HG03354 (cell line): ENCODE measurements at regions not wholly inside any gene's neighbourhood (a gene's known extent, or its start where the extent isn't known, plus 50 kb on each side); places are given as distances from the start of the nearest gene placed in this dataset.

ENCODE experiments used
- ATAC-seq: cut with Tn5 transposase; IDR thresholded peaks from one replicate; pipeline ENCODE4 v1.9.1; 2021; ENCODE audit warnings: mild to moderate bottlenecking; ENCODE audit not compliant: unreplicated experiment, poor library complexity, severe bottlenecking

DNA sequence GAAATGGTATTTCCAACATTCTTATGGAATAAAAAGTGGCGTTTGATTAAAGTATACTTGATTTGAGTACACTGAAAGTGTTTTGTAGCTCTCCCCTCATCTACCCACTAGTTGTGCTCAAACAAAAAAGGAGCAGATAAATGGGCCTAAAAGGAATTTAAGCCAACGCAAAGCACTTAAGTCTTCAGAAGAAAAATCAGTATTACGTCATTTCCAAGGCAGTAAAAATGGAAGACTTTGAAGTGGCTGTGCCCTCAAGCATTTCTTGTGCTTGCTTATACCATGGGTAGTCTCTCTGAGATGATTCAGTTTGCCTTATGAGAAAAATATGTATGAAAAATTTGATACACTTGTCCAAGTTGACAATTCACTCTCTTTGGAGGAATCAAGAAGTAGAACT is 279.9 kb upstream of the CD180 start:
- no peak for ATAC-seq

DNA sequence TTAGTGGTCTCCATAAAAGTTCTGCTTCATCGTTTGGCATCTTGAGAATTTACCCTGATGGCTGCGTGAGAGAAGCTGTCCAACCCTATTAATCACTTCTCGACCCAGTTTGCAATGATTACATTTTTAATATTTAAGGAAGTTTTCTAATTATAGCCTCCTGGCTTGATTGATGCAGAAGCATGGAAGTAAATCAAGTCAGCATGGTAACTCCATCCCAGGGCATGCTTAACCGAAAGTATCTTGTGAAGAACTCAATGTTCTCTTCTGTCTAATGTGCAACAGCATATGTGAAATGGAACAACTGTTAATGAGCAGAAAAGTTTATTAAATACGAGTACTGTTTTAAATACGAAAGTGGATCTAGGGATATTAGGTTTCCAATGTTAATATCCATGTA is 278.9 kb upstream of the CD180 start:
- no peak for ATAC-seq

DNA sequence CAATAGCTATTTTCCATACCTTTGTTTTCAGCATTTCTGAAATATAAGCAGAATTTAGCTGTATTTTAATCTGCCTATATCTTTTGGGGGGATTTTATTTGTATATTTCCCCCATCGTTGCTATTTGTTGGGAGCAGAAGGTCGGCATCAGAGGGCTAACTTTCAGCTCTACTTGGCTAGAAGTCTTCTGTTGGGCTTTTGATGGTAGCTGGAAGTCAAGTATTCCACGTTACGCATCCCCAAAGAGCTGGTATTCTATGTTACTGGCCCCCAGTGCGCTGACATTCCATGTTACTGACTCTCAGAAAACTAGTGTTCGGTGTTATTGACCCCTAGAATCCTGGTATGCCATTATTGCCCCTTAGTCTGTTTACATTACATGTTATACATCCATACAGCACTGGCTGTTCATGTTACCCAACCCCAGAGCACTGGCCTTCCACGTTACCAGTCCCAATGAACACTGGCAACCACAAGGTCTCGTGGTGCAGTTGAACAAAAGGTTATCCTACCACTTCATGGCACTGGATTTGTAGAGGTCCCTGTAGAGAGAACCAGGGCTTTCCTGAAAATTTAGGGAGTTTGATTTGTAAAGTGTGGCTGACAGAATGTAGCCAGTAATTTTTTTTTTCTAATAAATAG is 278.1 kb upstream of the CD180 start:
- ATAC-seq, result no peak

DNA sequence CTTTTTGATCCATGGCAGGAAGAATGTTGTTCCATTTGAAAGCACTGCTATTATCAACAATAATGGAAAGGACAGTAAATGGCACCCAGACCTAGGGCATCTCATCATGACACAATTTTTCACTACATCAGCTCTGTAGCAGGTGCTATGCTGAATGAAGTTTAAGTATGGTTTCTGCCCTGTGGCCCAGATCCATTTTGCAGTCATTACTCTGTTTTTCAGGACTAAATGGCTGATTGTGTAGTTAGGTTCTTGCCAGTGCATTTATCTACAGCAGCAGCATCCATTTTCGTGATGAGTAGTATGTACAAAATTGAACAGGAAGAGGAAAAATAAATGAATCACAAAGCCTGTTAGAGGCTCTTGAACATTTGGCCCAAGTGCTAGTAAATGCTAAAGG is 270.5 kb upstream of the CD180 start:
- no peak for ATAC-seq

DNA sequence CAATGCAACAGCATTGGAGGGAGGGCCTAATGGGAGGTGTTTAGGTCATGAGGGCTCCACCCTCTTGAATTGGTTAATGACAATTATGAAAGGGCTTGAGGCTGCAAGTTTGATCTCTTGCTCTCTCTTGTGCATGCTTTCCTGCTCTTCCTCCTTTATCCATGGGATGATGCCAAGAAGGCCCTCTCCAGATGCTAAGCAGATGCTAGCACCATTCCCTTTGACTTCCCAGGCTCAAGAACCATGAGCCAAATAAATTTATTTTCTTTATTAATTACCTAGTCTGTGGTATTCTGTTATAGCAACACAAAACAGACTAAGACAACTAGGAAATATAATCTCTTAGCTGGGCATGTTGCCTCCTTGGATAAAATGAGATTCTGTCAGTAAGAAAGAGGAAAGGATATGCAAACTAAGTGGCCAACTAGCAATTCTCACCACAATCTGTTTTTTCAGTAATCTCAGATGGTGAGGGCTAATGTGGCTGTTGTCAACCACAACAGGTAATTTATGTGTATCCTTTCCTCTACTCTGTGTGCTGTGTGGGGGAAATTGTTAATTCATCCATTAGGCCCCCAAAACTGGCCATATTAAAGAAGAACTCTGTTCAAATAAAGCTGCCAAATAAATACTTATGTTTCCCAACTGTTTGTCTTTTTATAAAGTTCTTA is 269.1 kb upstream of the CD180 start:
- no peak for ATAC-seq

DNA sequence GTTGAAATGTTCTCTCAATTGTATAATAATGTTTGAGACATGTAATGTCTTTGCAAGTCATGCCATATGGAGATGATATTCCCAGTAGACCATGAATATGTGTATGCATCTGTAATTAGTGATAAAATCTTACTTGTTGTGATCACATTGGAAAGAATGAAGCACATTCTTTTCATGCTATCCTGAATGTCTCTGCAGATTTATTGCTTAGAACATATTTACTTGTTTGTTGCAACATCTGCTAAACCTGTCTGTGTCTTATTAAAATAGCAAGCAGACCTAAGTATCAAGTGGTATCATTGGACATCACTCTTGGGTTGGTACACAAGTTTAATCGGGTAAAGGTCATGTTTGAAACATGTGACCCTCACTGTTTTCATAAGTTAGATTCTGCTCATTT is 265.5 kb upstream of the CD180 start:
- ATAC-seq, result no peak

DNA sequence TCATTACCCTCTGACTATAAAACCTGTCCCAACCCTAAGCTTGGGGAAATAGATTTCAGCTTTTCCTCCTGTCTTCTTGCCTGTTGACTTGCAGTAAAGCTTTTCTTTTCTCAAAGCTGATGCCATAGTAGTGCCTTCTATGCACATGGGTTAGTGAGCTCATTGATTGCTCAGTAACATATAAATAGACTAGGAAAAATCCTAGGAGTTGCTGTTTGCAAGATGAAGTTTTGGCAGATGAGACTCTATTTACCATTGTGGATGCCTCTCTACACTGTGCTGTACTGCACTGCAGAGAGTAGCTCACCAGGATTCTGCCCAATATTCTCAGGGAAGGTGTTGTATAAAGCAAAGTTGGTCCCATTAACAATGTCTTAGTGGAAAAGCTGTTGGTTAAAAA is 262.7 kb upstream of the CD180 start:
- no peak for ATAC-seq

DNA sequence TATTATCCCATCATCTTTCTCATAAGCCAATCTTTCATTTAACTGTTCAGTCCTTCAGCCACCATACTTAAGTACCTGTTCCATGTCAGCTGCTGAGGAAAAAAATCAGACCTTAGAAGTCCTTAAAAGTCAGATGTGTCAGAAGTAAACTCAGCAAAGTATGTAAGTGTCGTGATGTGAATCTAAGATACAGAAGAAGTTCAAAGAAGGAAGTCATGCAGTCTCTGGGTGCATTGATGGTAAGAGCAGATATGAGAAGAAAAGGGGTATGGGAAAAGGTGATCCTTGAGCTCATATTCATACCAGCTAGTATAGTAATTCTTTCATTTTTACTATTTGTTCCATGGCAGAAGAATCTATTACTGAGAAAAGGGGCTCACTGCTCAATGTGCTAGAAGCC is 259.4 kb upstream of the CD180 start:
- ATAC-seq, result no peak

DNA sequence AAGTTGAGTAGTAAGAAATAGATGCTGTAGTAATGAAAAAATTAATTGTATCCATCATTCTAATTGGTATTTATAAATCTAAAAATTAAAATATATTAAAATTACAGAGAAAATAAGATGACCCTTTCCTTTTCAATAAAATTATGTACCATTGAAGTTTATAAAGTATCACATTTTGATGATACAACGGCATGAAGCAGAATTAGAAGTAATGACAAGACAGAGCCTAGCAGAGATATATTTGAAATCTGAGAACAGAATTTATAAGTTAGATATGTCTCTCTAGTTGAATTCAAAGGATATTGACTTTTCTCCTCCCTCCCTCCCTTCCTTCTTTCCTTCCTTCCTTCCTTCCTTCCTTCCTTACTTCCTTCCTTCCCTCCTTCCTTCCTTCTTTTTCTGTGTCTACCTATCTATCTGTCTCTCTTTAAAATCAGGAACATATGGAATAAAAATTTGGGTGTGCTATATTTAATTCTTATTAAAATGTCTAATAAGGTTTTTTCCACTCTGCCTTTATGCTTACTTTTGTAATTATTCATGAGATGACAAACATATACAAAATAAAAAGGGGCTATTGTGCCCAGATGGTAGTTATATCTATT is 258.5 kb upstream of the CD180 start:
- no peak for ATAC-seq

DNA sequence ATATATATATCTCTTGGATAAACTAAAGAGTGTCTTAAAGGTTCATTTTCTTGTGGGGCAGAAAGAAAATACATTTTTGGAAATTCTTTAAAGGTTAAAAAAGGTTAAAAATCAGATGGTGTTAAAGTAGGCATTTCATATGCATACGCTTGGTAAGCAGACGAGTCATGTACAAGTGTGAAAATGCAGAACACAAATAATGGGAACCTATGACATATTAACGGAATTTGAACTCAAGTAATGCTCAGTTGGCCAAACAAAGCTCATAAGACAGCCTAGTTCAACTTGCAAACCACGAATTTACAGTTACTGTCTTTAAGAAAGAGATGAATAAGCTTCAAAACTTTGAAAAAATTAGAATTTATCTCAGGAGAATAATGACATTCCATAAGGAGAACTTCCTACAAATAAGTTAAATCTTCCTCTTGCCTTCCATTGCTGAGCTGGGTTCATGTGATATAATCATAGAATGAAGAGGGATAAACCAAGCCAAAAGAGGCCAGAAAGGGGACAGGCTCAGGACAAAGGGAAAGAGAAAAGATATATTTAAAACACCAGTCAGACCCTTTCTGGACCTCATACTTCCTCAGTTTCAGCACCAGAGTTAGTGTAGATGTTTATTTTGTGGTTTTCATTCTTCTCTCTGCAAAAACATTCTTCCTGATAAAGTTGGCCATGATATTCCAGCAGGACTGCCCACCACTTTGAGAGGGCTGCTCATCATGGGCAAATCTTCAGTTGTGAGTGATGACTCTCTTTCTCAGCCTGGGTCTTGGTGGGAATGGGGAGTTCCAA is 256.7 kb upstream of the CD180 start:
- no peak for ATAC-seq

DNA sequence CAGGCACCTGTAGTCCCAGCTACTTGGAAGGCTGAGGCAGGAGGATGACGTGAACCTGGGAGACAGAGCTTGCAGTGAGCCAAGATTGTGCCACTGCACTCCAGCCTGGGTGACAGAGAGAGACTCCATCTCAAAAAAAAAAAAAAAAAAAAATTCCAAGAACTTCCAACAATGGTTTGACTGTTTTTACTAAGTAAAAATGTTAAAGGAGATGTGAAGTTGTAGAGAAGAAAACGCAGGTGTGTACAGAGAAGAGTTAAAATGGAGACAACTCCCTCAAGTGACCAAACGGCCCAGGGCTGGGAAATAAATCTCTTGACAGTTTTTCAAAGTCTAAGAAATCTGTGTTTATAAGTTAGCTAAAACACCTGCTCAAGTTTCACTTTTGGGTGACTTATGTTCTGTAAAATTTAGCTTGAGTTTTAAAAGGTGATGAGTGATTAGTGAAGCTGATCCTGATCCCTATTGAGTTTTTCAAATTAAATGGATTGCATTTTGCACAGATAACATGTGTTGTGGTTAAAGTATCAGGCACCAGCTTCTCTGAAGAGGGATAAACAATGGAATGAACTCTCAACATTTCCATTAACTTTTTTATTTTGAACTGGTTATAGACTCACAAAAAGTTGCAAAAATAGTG is 255.2 kb upstream of the CD180 start:
- ATAC-seq, result no peak

DNA sequence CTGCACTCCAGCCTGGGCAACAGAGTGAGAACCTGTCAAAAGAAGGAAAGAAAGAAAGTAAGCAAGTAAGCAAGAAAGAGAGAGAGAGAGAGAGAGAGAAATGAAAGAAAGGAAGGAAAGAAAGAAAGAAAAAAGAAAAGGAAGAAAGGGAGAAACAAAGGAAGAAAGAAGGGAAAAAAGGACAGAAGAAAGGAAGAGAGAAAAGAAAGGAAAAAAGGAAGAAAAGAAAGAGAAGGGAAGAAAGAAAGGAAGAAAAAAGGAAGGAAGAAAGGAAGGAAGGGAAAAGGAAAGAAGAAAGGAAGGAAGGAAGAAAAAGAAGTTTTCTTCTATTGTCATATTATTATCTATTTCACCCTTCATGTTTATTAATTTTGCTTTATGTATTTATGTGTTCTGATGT is 251.1 kb upstream of the CD180 start:
- ATAC-seq, result no peak

DNA sequence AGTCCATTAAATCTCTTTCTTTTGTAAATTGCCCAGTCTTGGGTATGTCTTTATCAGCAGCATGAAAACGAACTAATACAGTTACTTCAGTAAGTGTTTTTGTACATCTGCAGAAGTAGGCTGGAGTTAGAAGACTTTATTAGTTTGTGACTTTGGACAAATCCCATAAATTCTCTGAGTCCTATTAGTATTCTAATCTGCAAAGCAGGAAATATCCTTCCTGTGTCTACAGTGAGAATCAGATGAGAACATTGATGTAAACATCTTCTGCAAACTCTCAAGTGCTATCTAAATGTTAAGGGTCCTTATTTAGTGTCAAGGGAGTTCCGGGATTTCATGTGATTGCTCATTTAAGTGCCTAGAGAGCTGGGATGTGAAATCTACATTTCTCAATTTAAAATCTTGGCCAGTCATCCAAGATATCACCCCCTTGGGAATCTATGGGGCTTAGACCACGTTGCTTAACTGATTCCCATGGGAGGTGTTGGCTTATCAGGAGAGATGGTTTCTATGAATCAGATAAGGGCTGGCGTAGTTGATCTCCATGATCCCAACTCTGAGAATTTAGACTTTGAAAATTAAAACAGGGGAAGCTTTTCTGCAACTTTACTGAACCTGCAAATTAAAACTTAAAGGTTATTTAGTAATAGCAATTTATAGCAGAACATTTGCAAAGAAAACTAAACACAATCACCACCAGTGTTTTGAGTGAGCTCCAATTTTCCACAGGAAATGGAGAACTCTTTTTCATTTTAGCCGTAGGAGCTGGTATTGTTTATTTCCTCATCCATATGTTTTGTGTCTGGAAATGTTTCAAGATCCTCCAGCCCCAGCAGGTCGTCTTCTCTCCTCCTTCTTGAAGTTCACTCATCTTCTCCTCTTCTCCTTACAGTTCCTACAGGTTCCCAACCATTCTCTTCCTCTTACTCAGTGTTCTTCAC is 241.6 kb upstream of the CD180 start:
- no peak for ATAC-seq

DNA sequence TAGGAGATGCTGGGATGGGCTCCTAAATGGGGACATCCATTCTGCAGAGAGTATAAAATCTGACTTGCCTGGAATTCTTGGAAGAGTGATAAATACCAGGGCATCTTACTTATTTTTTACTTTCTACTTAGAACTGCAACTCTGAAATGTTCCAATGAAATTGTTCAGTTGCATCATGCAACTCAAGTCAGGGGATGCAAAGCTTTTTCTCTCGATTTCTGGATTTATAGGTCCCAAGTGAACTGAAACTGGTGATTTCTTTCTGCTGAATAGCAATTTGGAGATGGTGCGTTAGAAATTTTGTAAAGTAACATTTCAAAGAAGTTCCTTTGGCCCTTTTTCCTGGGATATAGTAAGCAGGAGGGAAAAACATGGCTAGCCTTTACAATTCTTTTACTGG is 238.4 kb upstream of the CD180 start:
- no peak for ATAC-seq

DNA sequence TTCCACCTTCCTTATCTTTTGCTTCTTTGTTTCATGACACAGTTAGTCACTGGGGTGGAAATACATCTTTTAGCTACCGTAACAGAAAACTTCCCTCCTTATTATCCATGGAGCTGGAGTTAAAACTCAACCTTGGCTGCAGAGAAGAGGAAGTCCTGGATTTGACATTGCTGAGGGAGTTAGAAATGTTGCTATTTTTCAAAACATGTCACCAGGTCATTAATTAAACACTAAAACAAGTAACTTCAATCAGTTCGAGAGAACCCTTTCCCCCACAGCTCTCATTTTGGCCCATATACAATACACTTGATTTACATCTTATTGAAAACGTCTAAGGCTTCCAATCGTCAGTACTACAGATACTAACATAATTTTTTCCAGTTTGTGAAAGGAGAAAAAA is 237.9 kb upstream of the CD180 start:
- ATAC-seq, result no peak

DNA sequence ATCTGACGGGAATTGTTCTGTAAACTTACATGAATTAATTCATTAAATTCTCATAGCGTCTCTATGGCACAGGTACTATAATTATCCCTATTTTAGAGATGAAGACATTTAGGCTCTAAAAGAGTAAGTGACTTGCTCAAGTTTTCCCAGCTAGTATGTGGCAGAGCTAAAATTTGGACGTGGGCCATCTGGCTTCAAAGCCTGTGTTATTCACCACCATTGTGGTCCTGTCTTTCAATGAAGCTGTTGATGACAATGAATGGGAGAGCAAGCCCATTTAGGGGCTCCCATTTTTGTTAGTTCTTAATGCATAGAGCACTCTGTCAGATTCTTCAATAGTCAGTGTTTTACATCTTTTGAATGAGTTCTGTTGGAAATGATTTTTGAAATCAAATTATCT is 236.0 kb upstream of the CD180 start:
- no peak for ATAC-seq

DNA sequence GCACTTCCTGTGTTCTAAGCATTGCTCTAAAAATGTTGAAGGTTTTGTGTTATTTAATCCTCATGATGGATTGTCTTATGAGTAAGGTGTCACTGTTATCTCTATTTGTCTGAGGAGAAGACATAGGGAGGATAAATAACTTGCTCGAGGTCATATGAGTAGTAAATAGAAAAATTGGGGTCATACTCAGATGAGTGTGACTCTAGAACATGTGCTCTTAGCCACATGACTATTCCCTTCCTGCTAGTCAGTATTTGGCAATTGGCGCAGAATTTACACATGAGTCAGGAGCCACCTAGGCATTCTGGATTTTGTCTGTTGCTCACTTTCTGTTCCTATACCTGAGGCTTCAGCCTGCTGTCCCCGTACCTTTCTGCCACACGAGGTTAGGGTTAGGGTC is 234.6 kb upstream of the CD180 start:
- no peak for ATAC-seq

DNA sequence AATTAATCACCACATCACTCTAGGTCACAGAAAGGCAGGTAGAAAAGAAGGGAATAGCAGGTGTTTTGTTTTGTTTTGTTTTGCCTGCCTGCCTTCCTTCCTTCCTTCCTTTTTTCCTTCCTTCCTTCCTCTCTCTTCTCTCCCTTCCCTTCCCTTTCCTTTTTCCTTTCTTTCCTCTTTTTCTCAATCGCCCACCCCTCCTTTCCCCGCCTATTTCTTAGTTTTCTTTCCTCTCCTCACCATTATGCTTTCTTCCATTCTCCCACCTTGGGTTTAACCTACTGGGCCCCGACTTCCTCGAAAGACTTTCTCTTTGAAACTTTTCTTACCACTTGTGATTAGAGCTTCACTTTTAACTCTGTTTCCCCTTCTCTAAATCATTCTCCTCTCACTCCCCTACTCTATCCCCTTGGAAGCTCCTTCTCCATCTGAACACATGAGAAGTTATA is 231.3 kb upstream of the CD180 start:
- ATAC-seq, result no peak
